ENCODE measurements at regions not wholly inside any gene's neighbourhood (a gene's known extent, or its start where the extent isn't known, plus 50 kb on each side); places are given as distances from the start of the nearest gene placed in this dataset.
A peak's percentile ranks its signal among the peaks of the same experiment; 100 is the strongest.

- no peak for DNase-seq (ENCODE audit: low read depth in 2 of 2)
Observed at GRCh38 chr7:131899271-131900030, 343.0 kb upstream of the PODXL start.

GRCh38 chr7:131898418-131898817 is 342.0 kb upstream of the PODXL start:
- DNase-seq (ENCODE audit: low read depth in 2 of 2) = peak in 1 of 2 donors; percentile 4

- DNase-seq (ENCODE audit: low read depth in 2 of 2) = no peak
Observed at GRCh38 chr7:131897790-131898165, 341.4 kb upstream of the PODXL start.

DNA sequence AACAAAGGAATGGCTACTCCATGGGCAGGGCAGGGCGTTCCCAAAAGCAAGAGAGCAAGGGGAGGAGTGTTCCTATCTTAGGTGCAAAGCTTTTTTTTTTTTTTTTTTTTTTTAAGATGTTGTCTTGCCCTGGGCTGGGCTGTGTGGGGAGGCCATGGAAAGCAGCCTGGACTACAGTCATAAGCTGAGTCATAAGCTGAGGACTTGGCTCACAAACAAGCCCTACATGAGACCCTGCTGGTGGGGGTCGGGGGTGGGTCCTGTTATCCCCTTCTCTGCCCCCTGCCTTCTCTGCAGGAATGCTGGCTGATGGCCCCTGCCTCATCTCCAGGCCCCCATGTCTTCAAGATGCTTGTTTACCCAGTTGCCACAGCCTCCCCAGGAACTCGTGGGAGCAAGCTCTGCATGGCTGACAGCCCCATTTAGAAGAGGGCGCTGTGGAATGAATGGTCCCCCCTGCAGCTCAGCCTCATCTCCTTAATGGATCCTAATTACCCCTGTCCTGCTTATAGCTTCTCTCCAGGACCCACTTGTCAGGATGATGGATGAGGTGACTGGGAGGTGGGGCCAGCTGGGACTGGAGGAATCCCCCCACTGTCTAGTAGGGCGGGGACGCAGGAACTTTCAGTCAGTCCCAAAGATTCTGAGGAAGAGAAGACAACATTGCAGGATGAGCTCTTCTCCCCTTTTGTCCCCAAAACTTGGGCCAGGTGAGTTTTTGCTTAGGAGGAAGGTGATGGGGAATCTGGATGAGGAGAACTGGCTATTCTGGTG is 340.8 kb upstream of the PODXL start:
- no peak for DNase-seq (ENCODE audit: low read depth in 2 of 2)

GRCh38 chr7:131896165-131896863 is 339.9 kb upstream of the PODXL start:
- no peak for DNase-seq (ENCODE audit: low read depth in 2 of 2)

- no peak for DNase-seq (ENCODE audit: low read depth in 2 of 2)
Observed at GRCh38 chr7:131895541-131896164, 339.2 kb upstream of the PODXL start.

- no peak for DNase-seq (ENCODE audit: low read depth in 2 of 2)
Observed at GRCh38 chr7:131893631-131894340, 337.4 kb upstream of the PODXL start.

GRCh38 chr7:131890176-131890575 is 333.7 kb upstream of the PODXL start:
- no peak for DNase-seq (ENCODE audit: low read depth in 2 of 2)

GRCh38 chr7:131889572-131890150 is 333.2 kb upstream of the PODXL start:
- no peak for DNase-seq (ENCODE audit: low read depth in 2 of 2)

DNA sequence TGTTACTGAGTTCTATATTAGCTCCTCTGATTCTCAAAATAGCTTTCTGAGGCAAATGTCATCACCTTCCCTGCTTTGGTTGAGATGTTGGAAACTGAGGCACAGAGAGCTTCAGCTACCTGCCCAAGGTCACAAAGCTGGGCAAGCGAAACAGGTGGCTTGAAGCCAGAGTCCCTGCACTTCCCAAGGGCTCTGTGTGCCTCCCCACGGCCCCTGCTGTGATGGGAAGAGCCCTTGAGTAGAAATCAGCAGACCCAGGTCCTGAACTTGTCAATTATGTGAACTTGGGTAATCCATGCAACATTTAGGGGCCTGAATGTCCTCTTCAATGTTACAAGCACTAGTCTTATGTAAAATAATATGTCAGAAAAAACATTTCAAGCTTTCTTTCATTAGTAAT is 327.3 kb upstream of the PODXL start:
- no peak for DNase-seq (ENCODE audit: low read depth in 2 of 2)

- no peak for DNase-seq (ENCODE audit: low read depth in 2 of 2)
Observed at GRCh38 chr7:131883196-131883595, 326.8 kb upstream of the PODXL start.

GRCh38 chr7:131882321-131882720 is 325.9 kb upstream of the PODXL start:
- DNase-seq (ENCODE audit: low read depth in 2 of 2) = no peak

- no peak for DNase-seq (ENCODE audit: low read depth in 2 of 2)
Observed at GRCh38 chr7:131880078-131880477, 323.6 kb upstream of the PODXL start.

DNA sequence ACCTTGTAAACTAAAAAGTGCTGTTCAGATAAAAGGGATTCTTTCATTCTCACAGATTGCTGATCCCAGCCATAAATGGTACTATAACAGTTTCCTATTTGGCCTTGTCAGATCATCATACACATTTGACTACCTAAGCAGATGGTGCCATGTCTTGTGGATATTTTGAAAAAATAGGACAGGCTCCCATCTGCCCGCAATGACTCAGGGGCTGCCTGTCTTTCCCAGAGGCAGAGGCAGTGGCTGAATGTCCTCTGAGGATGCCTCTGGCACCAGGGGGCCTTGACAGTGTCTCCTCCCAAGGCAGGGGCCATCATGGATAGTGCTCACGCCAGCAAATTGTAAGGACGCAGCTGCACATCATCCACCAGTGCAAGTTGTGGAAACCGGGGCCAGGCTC is 323.0 kb upstream of the PODXL start:
- DNase-seq (ENCODE audit: low read depth in 2 of 2) = no peak

GRCh38 chr7:131878777-131879176 is 322.3 kb upstream of the PODXL start:
- DNase-seq (ENCODE audit: low read depth in 2 of 2) = no peak

GRCh38 chr7:131873581-131873980 is 317.2 kb upstream of the PODXL start:
- DNase-seq (ENCODE audit: low read depth in 2 of 2) = no peak

DNA sequence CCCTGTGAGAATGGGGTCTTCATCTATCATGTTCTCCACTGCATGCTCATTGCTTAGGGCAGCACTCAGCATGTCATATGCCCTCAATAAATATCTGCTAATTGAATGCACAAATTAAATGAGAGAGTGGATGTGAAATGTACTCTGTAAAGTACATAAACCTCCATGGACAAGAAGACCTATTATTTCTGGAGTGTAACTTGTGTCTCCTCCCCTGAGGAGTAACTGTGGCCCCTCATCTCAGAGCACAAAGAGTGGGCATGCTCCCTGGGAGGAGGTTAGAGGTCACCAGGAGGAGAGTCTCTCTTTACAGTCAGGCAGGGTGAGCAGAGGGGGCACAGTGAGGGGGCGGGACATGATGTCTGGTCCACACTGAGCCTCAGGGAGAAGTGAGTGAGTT is 313.6 kb upstream of the PODXL start:
- DNase-seq (ENCODE audit: low read depth in 2 of 2) = no peak

DNA sequence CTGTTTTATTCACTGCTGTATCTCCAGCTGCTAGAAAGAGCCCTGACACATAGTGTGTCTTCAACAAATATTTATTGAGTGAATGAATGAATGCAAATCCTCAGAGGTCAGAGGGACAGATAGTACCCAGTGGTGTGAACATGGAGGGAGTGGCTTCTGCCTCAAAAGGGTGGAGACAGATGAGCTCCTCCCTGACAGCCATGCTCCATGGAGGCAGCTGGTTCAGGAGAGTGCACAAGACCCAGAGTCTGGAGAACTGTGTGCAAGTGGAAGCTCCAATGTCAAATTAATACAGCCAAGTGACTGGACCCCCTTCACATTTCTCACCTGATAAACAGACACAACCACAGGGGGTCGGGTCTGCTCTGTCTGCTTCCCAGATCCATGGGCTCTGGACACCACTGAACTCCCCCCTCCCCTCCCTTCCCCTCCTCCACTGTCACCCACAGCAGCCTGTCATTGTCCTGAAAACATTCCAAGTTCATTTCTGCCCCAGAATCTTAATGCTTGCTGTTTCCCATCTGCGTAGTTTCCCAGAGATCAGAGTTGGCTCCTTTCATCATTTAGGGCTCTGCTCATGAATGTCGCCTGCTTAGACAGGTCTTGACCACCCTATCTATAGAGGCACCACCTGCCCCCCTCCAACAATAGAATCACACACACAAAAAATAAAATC is 312.9 kb upstream of the PODXL start:
- no peak for DNase-seq (ENCODE audit: low read depth in 2 of 2)

DNA sequence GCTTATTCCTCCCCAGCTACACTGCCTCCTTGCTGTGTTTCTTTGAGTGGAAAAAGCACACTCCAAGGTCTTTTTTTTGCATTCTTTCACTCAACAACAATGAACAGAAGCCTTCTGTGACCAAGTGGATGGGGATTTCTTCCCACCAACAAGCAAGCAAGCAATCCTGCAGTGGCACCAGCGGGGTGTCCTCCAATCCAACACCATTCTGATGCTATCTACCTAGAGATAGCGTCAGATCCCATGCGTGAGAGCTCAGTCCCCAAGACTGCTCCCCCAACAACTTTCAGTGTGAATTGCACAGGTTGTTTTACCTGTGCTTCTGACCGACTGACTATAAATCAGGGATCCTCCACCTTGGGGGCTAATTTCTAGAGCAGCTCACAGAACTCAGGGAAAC is 311.0 kb upstream of the PODXL start:
- DNase-seq (ENCODE audit: low read depth in 2 of 2) = no peak

GRCh38 chr7:131865911-131866310 is 309.5 kb upstream of the PODXL start:
- no peak for DNase-seq (ENCODE audit: low read depth in 2 of 2)

Measured in stimulated activated CD8-positive, alpha-beta memory T cell treated with anti-CD3 and anti-CD28 coated beads, Interleukin-15, amount 100 ng/mL, for 48 hours (primary cell).